ENCODE measurements at regions not wholly inside any gene's neighbourhood (a gene's known extent, or its start where the extent isn't known, plus 50 kb on each side); places are given as distances from the start of the nearest gene placed in this dataset.

GRCh38 chr1:164240081-164240480 is 318.9 kb upstream of the PBX1 start:
- no peak for TF ChIP-seq EZH2 (IDR thresholded peaks at IDR 0.05; ENCODE audit: borderline replicate concordance, low read depth, low read length, severe bottlenecking)
- no peak for TF ChIP-seq CTCF (IDR thresholded peaks at IDR 0.05; ENCODE audit: borderline replicate concordance, extremely low read depth, low read length, poor library complexity, severe bottlenecking)
